GM23338 (cell line): ENCODE measurements at regions not wholly inside any gene's neighbourhood (a gene's known extent, or its start where the extent isn't known, plus 50 kb on each side); places are given as distances from the start of the nearest gene placed in this dataset.

Experiments used
- EZH2 ChIP-seq: fragments of 200-600 bp; sonication (generic); IDR thresholded peaks from one replicate; pipeline ENCODE4 v1.8.0; 2017; ENCODE audit warnings: antibody characterized with exemption, mild to moderate bottlenecking, low read depth; ENCODE audit not compliant: unreplicated experiment
- EZH2phosphoT487 ChIP-seq: fragments of 200-600 bp; sonication (generic); IDR thresholded peaks from one replicate; pipeline ENCODE4 v1.8.1; 2018; ENCODE audit warnings: antibody characterized with exemption; ENCODE audit not compliant: unreplicated experiment
- JUNB ChIP-seq: IDR thresholded peaks from one replicate; pipeline ENCODE4 v1.6.1; 2016; ENCODE audit warnings: antibody characterized with exemption; ENCODE audit not compliant: unreplicated experiment
- POLR2AphosphoS5 ChIP-seq: IDR thresholded peaks from 2 replicates; pipeline ENCODE4 v1.6.1; 2016; ENCODE audit warnings: antibody characterized with exemption, low read depth
- REST ChIP-seq: IDR thresholded peaks from one replicate; pipeline ENCODE4 v1.6.1; 2018; ENCODE audit warnings: antibody characterized with exemption; ENCODE audit not compliant: unreplicated experiment
- TF ChIP-seq, protein P1 (sequence below), 2 experiments: fragments of 200-600 bp in 1 of 2; sonication (generic) in 1 of 2; conservative IDR thresholded peaks; 2 replicates each; pipeline versions ENCODE4 v1.5.1 to v1.6.1; 2016 to 2017; ENCODE audit warnings: antibody characterized with exemption in 2 of 2, low read depth in 2 of 2, mild to moderate bottlenecking in 2 of 2, moderate library complexity in 1 of 2
- TF ChIP-seq, protein P2 (sequence below): fragments of 250-450 bp; sonication (Bioruptor Pico); IDR thresholded peaks from 2 replicates; pipeline ENCODE4 v1.5.0; 2020; ENCODE audit warnings: mild to moderate bottlenecking, moderate library complexity

- TF ChIP-seq REST (no peak), EZH2 (no peak), EZH2phosphoT487 (no peak), POLR2AphosphoS5 (no peak), JUNB (no peak)
- TF ChIP-seq, protein P1, sequence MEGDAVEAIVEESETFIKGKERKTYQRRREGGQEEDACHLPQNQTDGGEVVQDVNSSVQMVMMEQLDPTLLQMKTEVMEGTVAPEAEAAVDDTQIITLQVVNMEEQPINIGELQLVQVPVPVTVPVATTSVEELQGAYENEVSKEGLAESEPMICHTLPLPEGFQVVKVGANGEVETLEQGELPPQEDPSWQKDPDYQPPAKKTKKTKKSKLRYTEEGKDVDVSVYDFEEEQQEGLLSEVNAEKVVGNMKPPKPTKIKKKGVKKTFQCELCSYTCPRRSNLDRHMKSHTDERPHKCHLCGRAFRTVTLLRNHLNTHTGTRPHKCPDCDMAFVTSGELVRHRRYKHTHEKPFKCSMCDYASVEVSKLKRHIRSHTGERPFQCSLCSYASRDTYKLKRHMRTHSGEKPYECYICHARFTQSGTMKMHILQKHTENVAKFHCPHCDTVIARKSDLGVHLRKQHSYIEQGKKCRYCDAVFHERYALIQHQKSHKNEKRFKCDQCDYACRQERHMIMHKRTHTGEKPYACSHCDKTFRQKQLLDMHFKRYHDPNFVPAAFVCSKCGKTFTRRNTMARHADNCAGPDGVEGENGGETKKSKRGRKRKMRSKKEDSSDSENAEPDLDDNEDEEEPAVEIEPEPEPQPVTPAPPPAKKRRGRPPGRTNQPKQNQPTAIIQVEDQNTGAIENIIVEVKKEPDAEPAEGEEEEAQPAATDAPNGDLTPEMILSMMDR (conservative IDR thresholded peaks at IDR 0.05; ENCODE audit: low read depth in 2 of 2): no peak
- TF ChIP-seq, protein P2, sequence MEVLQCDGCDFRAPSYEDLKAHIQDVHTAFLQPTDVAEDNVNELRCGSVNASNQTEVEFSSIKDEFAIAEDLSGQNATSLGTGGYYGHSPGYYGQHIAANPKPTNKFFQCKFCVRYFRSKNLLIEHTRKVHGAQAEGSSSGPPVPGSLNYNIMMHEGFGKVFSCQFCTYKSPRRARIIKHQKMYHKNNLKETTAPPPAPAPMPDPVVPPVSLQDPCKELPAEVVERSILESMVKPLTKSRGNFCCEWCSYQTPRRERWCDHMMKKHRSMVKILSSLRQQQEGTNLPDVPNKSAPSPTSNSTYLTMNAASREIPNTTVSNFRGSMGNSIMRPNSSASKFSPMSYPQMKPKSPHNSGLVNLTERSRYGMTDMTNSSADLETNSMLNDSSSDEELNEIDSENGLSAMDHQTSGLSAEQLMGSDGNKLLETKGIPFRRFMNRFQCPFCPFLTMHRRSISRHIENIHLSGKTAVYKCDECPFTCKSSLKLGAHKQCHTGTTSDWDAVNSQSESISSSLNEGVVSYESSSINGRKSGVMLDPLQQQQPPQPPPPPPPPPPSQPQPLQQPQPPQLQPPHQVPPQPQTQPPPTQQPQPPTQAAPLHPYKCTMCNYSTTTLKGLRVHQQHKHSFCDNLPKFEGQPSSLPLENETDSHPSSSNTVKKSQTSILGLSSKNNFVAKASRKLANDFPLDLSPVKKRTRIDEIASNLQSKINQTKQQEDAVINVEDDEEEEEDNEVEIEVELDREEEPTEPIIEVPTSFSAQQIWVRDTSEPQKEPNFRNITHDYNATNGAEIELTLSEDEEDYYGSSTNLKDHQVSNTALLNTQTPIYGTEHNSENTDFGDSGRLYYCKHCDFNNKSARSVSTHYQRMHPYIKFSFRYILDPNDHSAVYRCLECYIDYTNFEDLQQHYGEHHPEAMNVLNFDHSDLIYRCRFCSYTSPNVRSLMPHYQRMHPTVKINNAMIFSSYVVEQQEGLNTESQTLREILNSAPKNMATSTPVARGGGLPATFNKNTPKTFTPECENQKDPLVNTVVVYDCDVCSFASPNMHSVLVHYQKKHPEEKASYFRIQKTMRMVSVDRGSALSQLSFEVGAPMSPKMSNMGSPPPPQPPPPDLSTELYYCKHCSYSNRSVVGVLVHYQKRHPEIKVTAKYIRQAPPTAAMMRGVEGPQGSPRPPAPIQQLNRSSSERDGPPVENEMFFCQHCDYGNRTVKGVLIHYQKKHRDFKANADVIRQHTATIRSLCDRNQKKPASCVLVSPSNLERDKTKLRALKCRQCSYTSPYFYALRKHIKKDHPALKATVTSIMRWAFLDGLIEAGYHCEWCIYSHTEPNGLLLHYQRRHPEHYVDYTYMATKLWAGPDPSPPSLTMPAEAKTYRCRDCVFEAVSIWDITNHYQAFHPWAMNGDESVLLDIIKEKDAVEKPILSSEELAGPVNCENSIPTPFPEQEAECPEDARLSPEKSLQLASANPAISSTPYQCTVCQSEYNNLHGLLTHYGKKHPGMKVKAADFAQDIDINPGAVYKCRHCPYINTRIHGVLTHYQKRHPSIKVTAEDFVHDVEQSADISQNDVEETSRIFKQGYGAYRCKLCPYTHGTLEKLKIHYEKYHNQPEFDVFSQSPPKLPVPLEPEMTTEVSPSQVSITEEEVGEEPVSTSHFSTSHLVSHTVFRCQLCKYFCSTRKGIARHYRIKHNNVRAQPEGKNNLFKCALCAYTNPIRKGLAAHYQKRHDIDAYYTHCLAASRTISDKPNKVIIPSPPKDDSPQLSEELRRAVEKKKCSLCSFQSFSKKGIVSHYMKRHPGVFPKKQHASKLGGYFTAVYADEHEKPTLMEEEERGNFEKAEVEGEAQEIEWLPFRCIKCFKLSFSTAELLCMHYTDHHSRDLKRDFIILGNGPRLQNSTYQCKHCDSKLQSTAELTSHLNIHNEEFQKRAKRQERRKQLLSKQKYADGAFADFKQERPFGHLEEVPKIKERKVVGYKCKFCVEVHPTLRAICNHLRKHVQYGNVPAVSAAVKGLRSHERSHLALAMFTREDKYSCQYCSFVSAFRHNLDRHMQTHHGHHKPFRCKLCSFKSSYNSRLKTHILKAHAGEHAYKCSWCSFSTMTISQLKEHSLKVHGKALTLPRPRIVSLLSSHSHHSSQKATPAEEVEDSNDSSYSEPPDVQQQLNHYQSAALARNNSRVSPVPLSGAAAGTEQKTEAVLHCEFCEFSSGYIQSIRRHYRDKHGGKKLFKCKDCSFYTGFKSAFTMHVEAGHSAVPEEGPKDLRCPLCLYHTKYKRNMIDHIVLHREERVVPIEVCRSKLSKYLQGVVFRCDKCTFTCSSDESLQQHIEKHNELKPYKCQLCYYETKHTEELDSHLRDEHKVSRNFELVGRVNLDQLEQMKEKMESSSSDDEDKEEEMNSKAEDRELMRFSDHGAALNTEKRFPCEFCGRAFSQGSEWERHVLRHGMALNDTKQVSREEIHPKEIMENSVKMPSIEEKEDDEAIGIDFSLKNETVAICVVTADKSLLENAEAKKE (CRISPR knock-in tag): no peak
Observed at GRCh38 chr3:99143493-99143892, 242.0 kb upstream of the DCBLD2 start.
